ENCODE measurements at regions not wholly inside any gene's neighbourhood (a gene's known extent, or its start where the extent isn't known, plus 50 kb on each side); places are given as distances from the start of the nearest gene placed in this dataset.
A peak's percentile ranks its signal among the peaks of the same experiment; 100 is the strongest.

GRCh38 chr3:124540550-124541211 lies 189.6 kb upstream of the UMPS start:
- Mint-ChIP-seq H3K36me3 (ENCODE audit: insufficient read depth, unreplicated experiment) (no peaks in the 10 kb centered on the region), H3K4me1 (ENCODE audit: insufficient read depth, unreplicated experiment) (no peaks in the 10 kb centered on the region), H3K27ac (ENCODE audit: low read depth, unreplicated experiment) (no peak overlapping the region), H3K9me3 (ENCODE audit: unreplicated experiment) (no peaks in the 10 kb centered on the region), H3K27me3 (ENCODE audit: insufficient read depth, unreplicated experiment) (peaks cover 34% of the 10 kb centered on the region), H3K4me3 (ENCODE audit: unreplicated experiment) (no peak overlapping the region)
- POLR2A ChIA-PET = no interaction called here
- TF ChIP-seq, protein P1, sequence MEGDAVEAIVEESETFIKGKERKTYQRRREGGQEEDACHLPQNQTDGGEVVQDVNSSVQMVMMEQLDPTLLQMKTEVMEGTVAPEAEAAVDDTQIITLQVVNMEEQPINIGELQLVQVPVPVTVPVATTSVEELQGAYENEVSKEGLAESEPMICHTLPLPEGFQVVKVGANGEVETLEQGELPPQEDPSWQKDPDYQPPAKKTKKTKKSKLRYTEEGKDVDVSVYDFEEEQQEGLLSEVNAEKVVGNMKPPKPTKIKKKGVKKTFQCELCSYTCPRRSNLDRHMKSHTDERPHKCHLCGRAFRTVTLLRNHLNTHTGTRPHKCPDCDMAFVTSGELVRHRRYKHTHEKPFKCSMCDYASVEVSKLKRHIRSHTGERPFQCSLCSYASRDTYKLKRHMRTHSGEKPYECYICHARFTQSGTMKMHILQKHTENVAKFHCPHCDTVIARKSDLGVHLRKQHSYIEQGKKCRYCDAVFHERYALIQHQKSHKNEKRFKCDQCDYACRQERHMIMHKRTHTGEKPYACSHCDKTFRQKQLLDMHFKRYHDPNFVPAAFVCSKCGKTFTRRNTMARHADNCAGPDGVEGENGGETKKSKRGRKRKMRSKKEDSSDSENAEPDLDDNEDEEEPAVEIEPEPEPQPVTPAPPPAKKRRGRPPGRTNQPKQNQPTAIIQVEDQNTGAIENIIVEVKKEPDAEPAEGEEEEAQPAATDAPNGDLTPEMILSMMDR (IDR thresholded peaks at IDR 0.05; ENCODE audit: unreplicated experiment) = no peak
- no TSS peak for BruUV-seq (replicated peaks)
- intact Hi-C loops (cut with micrococcal nuclease) = no loop called here
- CTCF ChIA-PET = interaction anchor here (0.6 to 3.8 kb wide), 8 partner anchors 8 to 193 kb away, joined by 3 to 20 read pairs (median 4); no protein-coding TSS in a partner anchor
- DNase-seq (ENCODE audit: unreplicated experiment) = no peak

DNA sequence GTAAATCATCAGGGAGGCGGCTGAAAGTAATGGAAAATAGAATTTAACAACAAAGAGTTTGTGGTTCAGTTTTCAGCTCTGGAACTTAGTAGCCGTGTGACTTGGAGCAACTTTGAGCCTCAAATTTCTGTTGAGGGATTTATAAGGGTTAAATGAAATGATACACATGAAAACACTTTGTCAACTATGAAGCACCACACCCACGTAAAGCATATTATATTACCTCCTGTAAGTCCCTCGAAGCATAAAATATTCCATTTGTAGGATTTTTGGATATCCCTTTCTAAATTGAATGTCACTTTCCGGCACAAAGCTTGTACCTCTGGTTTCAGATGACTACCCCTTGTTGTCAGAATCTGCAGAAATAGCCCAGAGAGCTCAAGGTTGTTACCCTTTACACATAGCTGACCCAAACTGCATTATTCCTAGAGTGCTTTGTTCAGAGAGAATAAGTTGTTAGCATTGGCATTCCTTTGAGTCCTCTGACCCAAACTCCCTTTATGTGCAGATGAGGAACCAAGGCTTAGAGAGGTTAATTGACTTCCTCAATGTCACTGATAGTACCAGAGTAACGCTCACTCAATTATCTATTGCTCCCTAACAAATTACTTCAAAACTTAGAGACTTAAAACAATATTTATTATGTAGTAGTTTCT lies 187.9 kb upstream of the UMPS start:
- H3K36me3 Mint-ChIP-seq (ENCODE audit: insufficient read depth, unreplicated experiment) = no peaks in the 10 kb centered on the region
- BruUV-seq (replicated peaks) = no TSS peak
- intact Hi-C loops (cut with micrococcal nuclease) = no loop called here
- no peaks in the 10 kb centered on the region for H3K9me3 Mint-ChIP-seq (ENCODE audit: unreplicated experiment)
- peaks cover 41% of the 10 kb centered on the region for H3K27me3 Mint-ChIP-seq (ENCODE audit: insufficient read depth, unreplicated experiment)
- H3K4me3 Mint-ChIP-seq (ENCODE audit: unreplicated experiment) = no peak overlapping the region
- H3K4me1 Mint-ChIP-seq (ENCODE audit: insufficient read depth, unreplicated experiment) = no peaks in the 10 kb centered on the region
- no peak overlapping the region for H3K27ac Mint-ChIP-seq (ENCODE audit: low read depth, unreplicated experiment)
- ChIA-PET POLR2A (interaction anchor here (1.0 kb wide), 1 partner anchor 202 kb away, joined by 3 read pairs; no protein-coding TSS in a partner anchor), CTCF (interaction anchor here (0.6 to 3.8 kb wide), 4 partner anchors 9 to 350 kb away, joined by 3 to 20 read pairs (median 4); no protein-coding TSS in a partner anchor)
- TF ChIP-seq, protein P1 (IDR thresholded peaks at IDR 0.05; ENCODE audit: unreplicated experiment) = no peak
- no peak for DNase-seq (ENCODE audit: unreplicated experiment)

DNA sequence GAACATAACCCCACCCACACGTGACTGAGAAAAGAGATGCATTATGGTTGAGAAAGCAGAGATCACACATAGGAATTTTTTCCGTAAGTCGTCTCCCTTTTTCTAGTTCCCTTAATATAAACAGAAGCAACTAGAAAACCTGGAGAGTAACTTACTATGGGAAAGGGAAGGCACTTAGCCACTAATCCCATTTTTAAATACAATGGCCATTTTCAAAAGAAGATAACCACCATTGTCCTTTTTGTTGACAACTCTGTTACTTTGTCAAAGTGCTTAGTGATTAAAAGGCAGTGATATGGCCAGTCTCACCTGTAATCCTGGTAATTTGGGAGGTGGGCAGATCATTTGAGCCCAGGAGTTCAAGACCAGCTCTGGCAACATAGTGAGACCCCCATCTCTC lies 184.4 kb upstream of the UMPS start:
- H3K9me3 Mint-ChIP-seq (ENCODE audit: unreplicated experiment) = no peaks in the 10 kb centered on the region
- TF ChIP-seq, protein P1 (IDR thresholded peaks at IDR 0.05; ENCODE audit: unreplicated experiment) = no peak
- H3K36me3 Mint-ChIP-seq (ENCODE audit: insufficient read depth, unreplicated experiment) = no peaks in the 10 kb centered on the region
- POLR2A ChIA-PET = no interaction called here
- H3K4me1 Mint-ChIP-seq (ENCODE audit: insufficient read depth, unreplicated experiment) = no peaks in the 10 kb centered on the region
- CTCF ChIA-PET = interaction anchor here (1.0 to 4.9 kb wide), 3 partner anchors 14 to 194 kb away, joined by 3 to 46 read pairs (median 22); no protein-coding TSS in a partner anchor
- H3K27me3 Mint-ChIP-seq (ENCODE audit: insufficient read depth, unreplicated experiment) = peaks cover 73% of the 10 kb centered on the region
- intact Hi-C loops (cut with micrococcal nuclease) = no loop called here
- no peak overlapping the region for H3K27ac Mint-ChIP-seq (ENCODE audit: low read depth, unreplicated experiment)
- no peak for DNase-seq (ENCODE audit: unreplicated experiment)
- H3K4me3 Mint-ChIP-seq (ENCODE audit: unreplicated experiment) = no peak overlapping the region
- no TSS peak for BruUV-seq (replicated peaks)

- TF ChIP-seq, protein P1 (IDR thresholded peaks at IDR 0.05; ENCODE audit: unreplicated experiment) = no peak
- CTCF ChIA-PET = interaction anchor here (0.6 to 7.0 kb wide), 8 partner anchors 8 to 201 kb away, joined by 3 to 76 read pairs (median 20); no protein-coding TSS in a partner anchor
- Mint-ChIP-seq H3K36me3 (ENCODE audit: insufficient read depth, unreplicated experiment) (no peaks in the 10 kb centered on the region), H3K4me1 (ENCODE audit: insufficient read depth, unreplicated experiment) (peaks cover 8% of the 10 kb centered on the region), H3K27ac (ENCODE audit: low read depth, unreplicated experiment) (no peak overlapping the region), H3K4me3 (ENCODE audit: unreplicated experiment) (no peak overlapping the region), H3K9me3 (ENCODE audit: unreplicated experiment) (no peaks in the 10 kb centered on the region), H3K27me3 (ENCODE audit: insufficient read depth, unreplicated experiment) (peaks cover 80% of the 10 kb centered on the region)
- peak; percentile 89 for DNase-seq (ENCODE audit: unreplicated experiment)
- BruUV-seq (replicated peaks) = no TSS peak
- POLR2A ChIA-PET = no interaction called here
- intact Hi-C loops (cut with micrococcal nuclease) = loop anchor here (10.0 kb wide), 1 partner anchor 537 kb away; no protein-coding TSS in a partner anchor
Observed at GRCh38 chr3:124552224-124552623, 178.0 kb upstream of the UMPS start.

Data from MCF 10A (cell line).